Sigmoid colon (tissue), 6 donors: ENCODE measurements at regions not wholly inside any gene's neighbourhood (a gene's known extent, or its start where the extent isn't known, plus 50 kb on each side); places are given as distances from the start of the nearest gene placed in this dataset.
"Not testable (repeated sequence)": the region's sequence is repeated elsewhere in the genome, so short reads cannot be mapped to it uniquely, and the experiment has no call there.

Experiments
- DNase-seq: peaks from one replicate; pipeline ENCODE4 v3.0.0-alpha.2; 2019
- H3K27ac ChIP-seq, 4 donors: fragments of 200-600 bp; sonication (generic); one replicate each; pipeline ENCODE4 v1.5.1; 2016 to 2019; ENCODE audit warnings: mild to moderate bottlenecking in 1 of 4
- H3K27me3 ChIP-seq, 3 donors: fragments of 200-600 bp; sonication (generic); one replicate each; pipeline ENCODE4 v1.5.1; 2019; ENCODE audit warnings: mild to moderate bottlenecking in 1 of 3
- H3K36me3 ChIP-seq, 4 donors: fragments of 200-600 bp; sonication (generic); one replicate each; pipeline ENCODE4 v1.5.1; 2016 to 2019
- H3K4me1 ChIP-seq, 4 donors: fragments of 200-600 bp; sonication (generic); one replicate each; pipeline ENCODE4 v1.5.1; 2017 to 2019
- H3K4me3 ChIP-seq, 4 donors: fragments of 200-600 bp; sonication (generic); one replicate each; pipeline ENCODE4 v1.5.1; 2017 to 2019; ENCODE audit warnings: mild to moderate bottlenecking in 2 of 4, moderate library complexity in 1 of 4
- H3K9me3 ChIP-seq, 4 donors: fragments of 200-600 bp in 3 of 4; sonication (generic) in 3 of 4; one replicate each; pipeline versions ENCODE4 v1.5.1 to v1.6.1; 2013 to 2019
- EP300 ChIP-seq, 4 donors: sonication (generic); formaldehyde crosslinking; IDR thresholded peaks; one replicate each; pipeline ENCODE4 v1.6.1; 2017; ENCODE audit warnings: antibody characterized with exemption in 4 of 4
- POLR2A ChIP-seq, 2 donors: fragments of 450-650 bp; IDR thresholded peaks; one replicate each; pipeline ENCODE4 v1.6.1; 2016; ENCODE audit warnings: antibody characterized with exemption in 2 of 2, mild to moderate bottlenecking in 2 of 2, moderate library complexity in 2 of 2
- POLR2AphosphoS5 ChIP-seq, 4 donors: sonication (generic); formaldehyde crosslinking; IDR thresholded peaks; one replicate each; pipeline ENCODE4 v1.6.1; 2017; ENCODE audit warnings: antibody characterized with exemption in 4 of 4
- WGBS, 2 donors: extraction: QIAGEN DNeasy Blood & Tissue Kit; methylation state at CpG; one replicate each; pipeline ENCODE4 v1.1.7; 2013; 5-methylcytosine and 5-hydroxymethylcytosine counted together
- intact Hi-C: fragments of 100-400 bp; cut with DNase I; formaldehyde crosslinking; loops from one replicate; pipeline ENCODE4 v1.15.1; 2023
- TF ChIP-seq, protein P1 (sequence below), 4 experiments: fragments of 450-650 bp in 3 of 4; fragments of 200-600 bp in 1 of 4; IDR thresholded peaks; one replicate each; pipeline ENCODE4 v1.5.1; 2016 to 2019; ENCODE audit warnings: antibody characterized with exemption in 4 of 4, mild to moderate bottlenecking in 3 of 4, moderate library complexity in 2 of 4
- donor health status: healthy with polysubstance abuse.
- donor health status: healthy.

DNA sequence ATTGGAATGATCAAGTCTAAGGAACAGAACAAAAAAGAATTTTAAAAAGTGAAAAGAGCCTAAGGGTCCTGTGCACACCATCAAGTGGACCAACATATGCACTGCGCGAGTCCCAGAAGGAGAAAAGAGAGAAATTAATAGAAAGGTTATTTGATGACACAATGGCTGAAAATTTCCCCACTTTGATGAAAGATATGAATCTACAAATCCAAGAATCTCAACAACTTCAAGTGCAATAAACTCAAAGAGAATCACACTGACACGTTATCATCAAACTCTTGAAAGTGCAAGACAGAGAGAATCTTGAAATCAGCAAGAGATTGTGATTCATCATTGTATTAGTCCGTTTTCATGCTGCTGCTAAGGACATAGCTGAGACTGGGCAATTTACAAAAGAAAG is 230.8 kb downstream of the ADAMTS15 start:
- Histone ChIP-seq H3K27me3 (no peaks in the 10 kb centered on the region), H3K4me1 (peaks cover 0 to 38% (median 36%) of the 10 kb centered on the region in 4 donors), H3K9me3 (peaks cover 0 to 14% (median 7%) of the 10 kb centered on the region in 4 donors), H3K36me3 (no peaks in the 10 kb centered on the region), H3K4me3 (no peak overlapping the region), H3K27ac (no peak overlapping the region)
- 92 to 94% methylated on average over 4 of the region's 4 CpGs for WGBS, 2 donors
- intact Hi-C loops: loop anchor here (5.0 to 10.0 kb wide), 2 partner anchors 143 to 216 kb away; no protein-coding TSS in a partner anchor
- no peak for TF ChIP-seq POLR2AphosphoS5 (IDR thresholded peaks at IDR 0.05)
- TF ChIP-seq, protein P1, sequence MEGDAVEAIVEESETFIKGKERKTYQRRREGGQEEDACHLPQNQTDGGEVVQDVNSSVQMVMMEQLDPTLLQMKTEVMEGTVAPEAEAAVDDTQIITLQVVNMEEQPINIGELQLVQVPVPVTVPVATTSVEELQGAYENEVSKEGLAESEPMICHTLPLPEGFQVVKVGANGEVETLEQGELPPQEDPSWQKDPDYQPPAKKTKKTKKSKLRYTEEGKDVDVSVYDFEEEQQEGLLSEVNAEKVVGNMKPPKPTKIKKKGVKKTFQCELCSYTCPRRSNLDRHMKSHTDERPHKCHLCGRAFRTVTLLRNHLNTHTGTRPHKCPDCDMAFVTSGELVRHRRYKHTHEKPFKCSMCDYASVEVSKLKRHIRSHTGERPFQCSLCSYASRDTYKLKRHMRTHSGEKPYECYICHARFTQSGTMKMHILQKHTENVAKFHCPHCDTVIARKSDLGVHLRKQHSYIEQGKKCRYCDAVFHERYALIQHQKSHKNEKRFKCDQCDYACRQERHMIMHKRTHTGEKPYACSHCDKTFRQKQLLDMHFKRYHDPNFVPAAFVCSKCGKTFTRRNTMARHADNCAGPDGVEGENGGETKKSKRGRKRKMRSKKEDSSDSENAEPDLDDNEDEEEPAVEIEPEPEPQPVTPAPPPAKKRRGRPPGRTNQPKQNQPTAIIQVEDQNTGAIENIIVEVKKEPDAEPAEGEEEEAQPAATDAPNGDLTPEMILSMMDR (IDR thresholded peaks at IDR 0.05): no peak
- TF ChIP-seq POLR2A (IDR thresholded peaks at IDR 0.05): no peak
- no peak for TF ChIP-seq EP300 (IDR thresholded peaks at IDR 0.05)
- no peak for DNase-seq

GRCh38 chr11:130682471-130682870 is 233.8 kb downstream of the SNX19 start:
- H3K27me3 ChIP-seq, H3K4me1 ChIP-seq, H3K4me3 ChIP-seq, H3K27ac ChIP-seq, DNase-seq, intact Hi-C loops, H3K36me3 ChIP-seq: not testable (repeated sequence)
- H3K9me3 ChIP-seq: peaks cover 0 to 14% (median 7%) of the 10 kb centered on the region in 4 donors
- WGBS, 2 donors: 65 to 78% methylated on average over 2 of the region's 2 CpGs

- H3K27me3 ChIP-seq: no peaks in the 10 kb centered on the region
- no peaks in the 10 kb centered on the region for H3K36me3 ChIP-seq
- intact Hi-C loops: no loop called here
- H3K9me3 ChIP-seq: no peaks in the 10 kb centered on the region
- no peak for TF ChIP-seq POLR2AphosphoS5 (IDR thresholded peaks at IDR 0.05)
- TF ChIP-seq, protein P1 (IDR thresholded peaks at IDR 0.05): no peak
- no peak for TF ChIP-seq EP300 (IDR thresholded peaks at IDR 0.05)
- TF ChIP-seq POLR2A (IDR thresholded peaks at IDR 0.05): no peak
- H3K4me1 ChIP-seq: no peaks in the 10 kb centered on the region
- H3K27ac ChIP-seq: no peak overlapping the region
- 91 to 93% methylated on average over 4 of the region's 4 CpGs for WGBS, 2 donors
- H3K4me3 ChIP-seq: no peak overlapping the region
- no peak for DNase-seq
These were observed 226.9 kb downstream of the SNX19 start for GRCh38 chr11:130689222-130689908.

DNA sequence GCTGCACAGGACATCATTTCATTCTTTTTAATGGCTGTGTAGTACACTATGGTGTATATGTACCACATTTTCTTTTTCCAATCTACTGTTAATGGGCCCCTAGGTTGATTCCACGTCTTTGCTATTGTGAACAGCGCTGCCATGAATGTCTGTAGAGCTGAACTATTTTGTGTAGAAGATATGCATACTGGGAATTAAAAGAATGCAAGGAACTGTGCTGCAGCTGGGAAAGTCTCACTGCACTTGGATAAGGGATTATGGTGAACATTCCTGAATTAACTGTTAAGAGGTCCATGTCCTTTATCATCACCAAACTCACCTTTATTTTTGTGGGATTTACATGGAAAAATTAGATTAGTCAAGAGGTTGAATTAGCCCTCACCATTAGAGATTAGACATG is 224.7 kb downstream of the SNX19 start:
- Histone ChIP-seq H3K9me3 (no peaks in the 10 kb centered on the region), H3K36me3 (no peaks in the 10 kb centered on the region), H3K4me3 (no peak overlapping the region), H3K27ac (no peak overlapping the region), H3K27me3 (no peaks in the 10 kb centered on the region), H3K4me1 (no peaks in the 10 kb centered on the region)
- intact Hi-C loops: no loop called here
- no peak for DNase-seq
- TF ChIP-seq EP300 (IDR thresholded peaks at IDR 0.05): no peak
- TF ChIP-seq POLR2A (IDR thresholded peaks at IDR 0.05): no peak
- TF ChIP-seq, protein P1 (IDR thresholded peaks at IDR 0.05): no peak
- TF ChIP-seq POLR2AphosphoS5 (IDR thresholded peaks at IDR 0.05): no peak
- WGBS, 2 donors: 84 to 94% methylated on average over 2 of the region's 2 CpGs

- H3K4me3 ChIP-seq: no peak overlapping the region
- intact Hi-C loops: no loop called here
- no peak for DNase-seq
- H3K9me3 ChIP-seq: no peaks in the 10 kb centered on the region
- TF ChIP-seq EP300 (IDR thresholded peaks at IDR 0.05): no peak
- no peak for TF ChIP-seq POLR2A (IDR thresholded peaks at IDR 0.05)
- TF ChIP-seq POLR2AphosphoS5 (IDR thresholded peaks at IDR 0.05): no peak
- TF ChIP-seq, protein P1 (IDR thresholded peaks at IDR 0.05): no peak
- no peaks in the 10 kb centered on the region for H3K4me1 ChIP-seq
- no peaks in the 10 kb centered on the region for H3K36me3 ChIP-seq
- no peak overlapping the region for H3K27ac ChIP-seq
- no peaks in the 10 kb centered on the region for H3K27me3 ChIP-seq
- WGBS, 2 donors: 94 to 97% methylated on average over 4 of the region's 4 CpGs
These were observed 224.1 kb downstream of the SNX19 start for GRCh38 chr11:130692220-130692619.
